ENCODE measurements at regions not wholly inside any gene's neighbourhood (a gene's known extent, or its start where the extent isn't known, plus 50 kb on each side); places are given as distances from the start of the nearest gene placed in this dataset.

DNA sequence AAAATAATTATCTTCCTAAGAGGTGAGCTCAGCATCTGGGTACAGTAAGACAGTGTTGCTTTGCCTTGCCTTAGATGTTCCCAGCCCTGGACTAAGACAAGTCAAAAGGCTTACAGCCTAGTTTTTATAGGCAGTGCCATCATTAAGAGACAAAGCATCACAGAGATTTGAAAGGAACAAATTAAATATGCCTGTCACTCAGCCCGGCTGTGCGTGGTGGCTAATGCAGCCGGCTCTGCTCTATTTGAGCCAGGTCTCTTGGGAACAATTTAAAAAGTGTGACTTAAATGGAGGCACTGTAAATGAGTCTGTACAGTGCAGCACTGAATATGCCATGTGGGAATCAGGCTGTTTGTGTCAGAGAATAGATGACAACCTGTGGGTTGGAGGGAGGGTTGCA, 1687.4 kb upstream of the FLRT2 start:
- no peaks in the 10 kb centered on the region for H3K36me3 ChIP-seq (ENCODE audit: control insufficient read depth in 1 of 2, insufficient read depth in 2 of 2, low read length in 2 of 2)
- no peaks in the 10 kb centered on the region for H3K4me1 ChIP-seq (ENCODE audit: control insufficient read depth in 1 of 2, insufficient read depth in 2 of 2, low read length in 2 of 2)
- H3K9me3 ChIP-seq (ENCODE audit: control insufficient read depth in 1 of 2, low read length in 2 of 2): no peaks in the 10 kb centered on the region
- H3K27me3 ChIP-seq (ENCODE audit: low read depth, low read length): no peaks in the 10 kb centered on the region
- H3K4me3 ChIP-seq (ENCODE audit: low read depth in 1 of 2, low read length in 2 of 2): no peak overlapping the region
- H3K27ac ChIP-seq (ENCODE audit: low read length): no peak overlapping the region

DNA sequence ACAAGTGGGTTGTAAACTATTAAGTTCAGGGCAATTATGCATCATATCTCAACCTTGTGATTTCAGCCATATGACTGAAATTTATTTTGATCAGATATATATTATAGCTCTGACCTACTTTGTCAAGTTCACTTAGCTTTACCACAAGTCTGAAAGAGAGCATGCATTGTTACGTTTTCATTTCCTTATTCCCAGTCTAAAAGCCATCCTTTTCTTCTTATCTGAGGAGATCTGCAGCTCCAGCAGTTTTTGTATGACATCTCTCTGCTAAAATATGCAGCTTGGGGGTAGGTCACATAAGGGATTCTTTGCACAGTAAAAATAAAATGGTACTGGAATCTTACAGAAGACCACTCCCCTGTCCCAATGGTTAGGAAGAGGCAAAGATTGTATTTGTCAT, 1682.8 kb upstream of the FLRT2 start:
- Histone ChIP-seq H3K27ac (ENCODE audit: low read length) (no peak overlapping the region), H3K27me3 (ENCODE audit: low read depth, low read length) (no peaks in the 10 kb centered on the region), H3K4me3 (ENCODE audit: low read depth in 1 of 2, low read length in 2 of 2) (no peak overlapping the region), H3K9me3 (ENCODE audit: control insufficient read depth in 1 of 2, low read length in 2 of 2) (no peaks in the 10 kb centered on the region), H3K4me1 (ENCODE audit: control insufficient read depth in 1 of 2, insufficient read depth in 2 of 2, low read length in 2 of 2) (no peaks in the 10 kb centered on the region), H3K36me3 (ENCODE audit: control insufficient read depth in 1 of 2, insufficient read depth in 2 of 2, low read length in 2 of 2) (no peaks in the 10 kb centered on the region)

DNA sequence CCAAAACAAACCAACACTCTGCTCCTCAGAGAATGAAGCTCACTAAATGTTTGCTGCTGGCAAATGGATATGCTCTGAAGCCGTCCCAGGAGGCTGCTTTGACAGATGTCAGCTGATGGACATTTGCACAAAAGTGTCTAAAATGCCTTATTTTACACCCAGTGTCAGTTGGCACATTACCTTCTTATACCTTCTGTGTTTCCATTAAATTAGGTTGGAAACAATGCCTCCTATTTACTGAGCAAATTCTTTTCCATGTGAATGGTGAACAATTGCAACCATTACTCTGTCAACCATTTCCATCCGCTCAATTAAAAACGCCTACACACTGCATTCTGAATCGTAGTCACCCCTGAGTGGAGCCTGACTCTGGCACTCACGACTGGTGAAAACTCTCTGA, 1679.9 kb upstream of the FLRT2 start:
- no peaks in the 10 kb centered on the region for H3K36me3 ChIP-seq (ENCODE audit: control insufficient read depth in 1 of 2, insufficient read depth in 2 of 2, low read length in 2 of 2)
- H3K9me3 ChIP-seq (ENCODE audit: control insufficient read depth in 1 of 2, low read length in 2 of 2): no peaks in the 10 kb centered on the region
- no peak overlapping the region for H3K4me3 ChIP-seq (ENCODE audit: low read depth in 1 of 2, low read length in 2 of 2)
- H3K27ac ChIP-seq (ENCODE audit: low read length): no peak overlapping the region
- no peaks in the 10 kb centered on the region for H3K27me3 ChIP-seq (ENCODE audit: low read depth, low read length)
- no peaks in the 10 kb centered on the region for H3K4me1 ChIP-seq (ENCODE audit: control insufficient read depth in 1 of 2, insufficient read depth in 2 of 2, low read length in 2 of 2)

DNA sequence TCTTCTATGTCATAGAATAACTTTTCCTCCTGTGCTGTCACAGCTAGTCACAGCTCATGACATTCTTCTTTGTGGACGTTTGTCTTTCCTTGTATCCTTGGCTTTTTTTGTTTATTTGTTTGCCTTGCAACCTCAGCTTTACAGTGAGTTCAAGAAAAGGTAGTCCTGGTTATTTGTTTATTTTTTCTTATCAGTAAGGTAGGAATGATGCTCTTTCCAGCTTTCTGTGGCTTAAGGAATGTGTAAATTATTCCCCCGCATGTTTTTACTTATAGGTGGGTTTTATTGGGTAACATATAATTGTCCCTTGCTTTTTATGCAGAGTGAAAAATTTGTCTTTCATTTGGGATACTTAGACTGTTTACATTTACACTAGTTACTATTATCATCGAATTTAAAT, 1673.6 kb upstream of the FLRT2 start:
- Histone ChIP-seq H3K27me3 (ENCODE audit: low read depth, low read length) (no peaks in the 10 kb centered on the region), H3K9me3 (ENCODE audit: control insufficient read depth in 1 of 2, low read length in 2 of 2) (no peaks in the 10 kb centered on the region), H3K4me1 (ENCODE audit: control insufficient read depth in 1 of 2, insufficient read depth in 2 of 2, low read length in 2 of 2) (no peaks in the 10 kb centered on the region), H3K4me3 (ENCODE audit: low read depth in 1 of 2, low read length in 2 of 2) (no peak overlapping the region), H3K27ac (ENCODE audit: low read length) (no peak overlapping the region), H3K36me3 (ENCODE audit: control insufficient read depth in 1 of 2, insufficient read depth in 2 of 2, low read length in 2 of 2) (no peaks in the 10 kb centered on the region)

DNA sequence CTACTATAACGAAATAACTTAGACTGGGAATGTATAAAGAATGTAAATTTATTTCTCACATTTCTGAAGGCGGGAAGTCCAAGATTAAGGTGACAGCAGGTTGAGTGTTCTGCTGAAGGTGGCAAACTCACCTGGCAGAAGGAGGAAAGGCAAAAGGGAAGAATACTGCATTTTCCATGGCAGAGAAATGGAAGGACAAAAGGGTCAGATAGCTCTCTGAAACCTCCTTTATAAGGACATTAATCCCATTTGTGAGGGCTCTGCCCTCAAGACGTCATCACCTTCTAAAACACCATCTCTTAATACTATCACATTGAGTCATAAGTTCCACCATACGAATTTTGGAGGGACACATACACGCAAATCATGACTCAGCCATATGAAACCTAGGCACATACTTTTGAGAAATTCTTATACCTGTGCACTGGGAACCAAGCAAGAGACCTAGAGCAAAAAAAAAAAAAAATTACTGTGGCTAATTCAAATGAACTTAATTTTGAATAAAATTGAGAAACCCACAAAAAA, 1669.3 kb upstream of the FLRT2 start:
- no peak overlapping the region for H3K4me3 ChIP-seq (ENCODE audit: low read depth in 1 of 2, low read length in 2 of 2)
- no peaks in the 10 kb centered on the region for H3K36me3 ChIP-seq (ENCODE audit: control insufficient read depth in 1 of 2, insufficient read depth in 2 of 2, low read length in 2 of 2)
- no peaks in the 10 kb centered on the region for H3K4me1 ChIP-seq (ENCODE audit: control insufficient read depth in 1 of 2, insufficient read depth in 2 of 2, low read length in 2 of 2)
- no peak overlapping the region for H3K27ac ChIP-seq (ENCODE audit: low read length)
- H3K9me3 ChIP-seq (ENCODE audit: control insufficient read depth in 1 of 2, low read length in 2 of 2): no peaks in the 10 kb centered on the region
- H3K27me3 ChIP-seq (ENCODE audit: low read depth, low read length): no peaks in the 10 kb centered on the region

DNA sequence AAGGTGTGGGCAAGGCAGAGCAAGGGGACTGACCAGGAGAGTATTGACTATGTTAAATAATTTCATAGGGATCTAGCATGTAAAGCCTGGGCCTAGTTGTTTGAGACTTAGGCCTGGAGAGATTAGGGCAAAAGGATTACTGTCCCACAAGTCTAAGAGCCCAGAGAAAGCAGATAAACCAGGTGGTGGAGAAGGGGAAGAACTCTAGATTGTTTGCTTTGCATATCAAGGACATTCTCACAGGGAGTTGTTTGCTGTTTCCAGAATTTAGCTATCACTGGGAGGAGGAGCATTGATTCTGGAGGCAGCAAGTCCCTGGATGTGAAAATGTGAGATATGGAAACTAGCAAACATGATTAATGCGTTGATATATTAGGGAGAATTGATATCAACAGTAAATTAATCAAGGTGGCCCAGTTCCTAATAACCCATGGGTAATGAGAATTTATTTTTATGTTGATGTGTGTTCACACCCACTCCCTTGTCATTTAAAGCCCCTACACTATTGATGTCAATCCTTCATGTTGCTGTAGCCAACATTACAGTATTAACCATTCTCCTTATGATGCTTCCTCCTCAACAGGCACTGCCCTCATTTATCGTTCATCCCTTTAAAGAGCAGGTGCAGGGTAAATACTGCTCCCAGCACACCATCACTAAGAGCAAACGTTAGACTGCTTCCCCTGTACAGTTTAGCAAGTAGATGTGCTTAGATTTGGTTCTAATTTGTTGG, 1666.7 kb upstream of the FLRT2 start:
- Histone ChIP-seq H3K4me1 (ENCODE audit: control insufficient read depth in 1 of 2, insufficient read depth in 2 of 2, low read length in 2 of 2) (peaks cover 0 to 5% of the 10 kb centered on the region in 2 donors), H3K27ac (ENCODE audit: low read length) (no peak overlapping the region), H3K36me3 (ENCODE audit: control insufficient read depth in 1 of 2, insufficient read depth in 2 of 2, low read length in 2 of 2) (no peaks in the 10 kb centered on the region), H3K4me3 (ENCODE audit: low read depth in 1 of 2, low read length in 2 of 2) (no peak overlapping the region), H3K27me3 (ENCODE audit: low read depth, low read length) (no peaks in the 10 kb centered on the region), H3K9me3 (ENCODE audit: control insufficient read depth in 1 of 2, low read length in 2 of 2) (no peaks in the 10 kb centered on the region)

DNA sequence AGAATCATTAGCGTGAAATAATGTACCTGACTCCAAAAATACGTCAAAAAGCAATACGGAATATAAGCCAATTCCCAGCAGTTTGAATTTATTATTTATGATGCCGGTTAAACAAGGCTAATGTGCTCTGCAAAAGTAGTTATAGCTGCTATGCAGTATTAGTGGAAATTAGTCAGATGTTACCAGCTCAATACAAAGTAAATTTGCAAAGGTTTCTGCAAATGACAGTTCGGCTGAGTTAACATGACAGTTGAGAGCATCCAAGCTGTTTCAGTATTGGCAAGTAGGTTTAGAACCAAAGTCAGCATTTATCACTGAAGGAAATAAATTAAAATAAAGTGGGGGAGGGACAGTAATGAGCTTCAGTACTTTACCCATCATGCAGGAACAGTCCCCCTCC, 1665.8 kb upstream of the FLRT2 start:
- H3K36me3 ChIP-seq (ENCODE audit: control insufficient read depth in 1 of 2, insufficient read depth in 2 of 2, low read length in 2 of 2): no peaks in the 10 kb centered on the region
- H3K27ac ChIP-seq (ENCODE audit: low read length): no peak overlapping the region
- peaks cover 0 to 5% of the 10 kb centered on the region in 2 donors for H3K4me1 ChIP-seq (ENCODE audit: control insufficient read depth in 1 of 2, insufficient read depth in 2 of 2, low read length in 2 of 2)
- H3K9me3 ChIP-seq (ENCODE audit: control insufficient read depth in 1 of 2, low read length in 2 of 2): no peaks in the 10 kb centered on the region
- H3K4me3 ChIP-seq (ENCODE audit: low read depth in 1 of 2, low read length in 2 of 2): no peak overlapping the region
- H3K27me3 ChIP-seq (ENCODE audit: low read depth, low read length): no peaks in the 10 kb centered on the region

DNA sequence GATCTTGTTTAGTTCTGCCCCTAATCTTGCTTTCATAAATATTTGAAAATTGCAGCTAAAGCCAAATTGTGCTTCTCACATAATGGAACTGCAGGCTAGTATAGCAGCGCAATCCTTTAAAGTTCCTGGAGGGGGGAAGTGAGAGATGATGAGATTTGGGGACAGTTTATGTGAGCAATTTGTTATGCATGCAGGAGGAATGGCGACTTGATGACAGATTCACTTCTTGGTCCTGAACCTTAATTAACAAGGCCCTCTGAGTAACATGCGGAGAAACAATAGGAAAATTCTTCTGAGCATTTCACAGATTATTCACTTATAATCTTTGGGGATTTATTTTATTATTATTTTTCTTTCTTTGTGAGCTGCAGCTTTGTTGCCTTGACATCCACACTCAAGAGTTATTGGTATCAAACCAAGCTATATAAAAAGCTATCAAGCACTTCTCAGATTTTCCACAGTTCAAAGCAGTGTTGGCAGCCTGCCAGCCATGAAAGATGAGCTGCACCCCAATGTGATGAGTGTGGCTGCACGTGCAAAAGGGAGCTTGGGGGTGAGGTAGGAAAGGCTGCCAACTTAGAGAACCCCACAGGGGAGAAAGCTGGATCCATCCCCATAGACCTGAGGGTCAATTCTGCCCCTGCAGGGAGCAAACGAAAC, 1662.2 kb upstream of the FLRT2 start:
- Histone ChIP-seq H3K36me3 (ENCODE audit: control insufficient read depth in 1 of 2, insufficient read depth in 2 of 2, low read length in 2 of 2) (no peaks in the 10 kb centered on the region), H3K27ac (ENCODE audit: low read length) (no peak overlapping the region), H3K4me3 (ENCODE audit: low read depth in 1 of 2, low read length in 2 of 2) (no peak overlapping the region), H3K4me1 (ENCODE audit: control insufficient read depth in 1 of 2, insufficient read depth in 2 of 2, low read length in 2 of 2) (peaks cover 0 to 5% of the 10 kb centered on the region in 2 donors), H3K9me3 (ENCODE audit: control insufficient read depth in 1 of 2, low read length in 2 of 2) (no peaks in the 10 kb centered on the region), H3K27me3 (ENCODE audit: low read depth, low read length) (no peaks in the 10 kb centered on the region)

DNA sequence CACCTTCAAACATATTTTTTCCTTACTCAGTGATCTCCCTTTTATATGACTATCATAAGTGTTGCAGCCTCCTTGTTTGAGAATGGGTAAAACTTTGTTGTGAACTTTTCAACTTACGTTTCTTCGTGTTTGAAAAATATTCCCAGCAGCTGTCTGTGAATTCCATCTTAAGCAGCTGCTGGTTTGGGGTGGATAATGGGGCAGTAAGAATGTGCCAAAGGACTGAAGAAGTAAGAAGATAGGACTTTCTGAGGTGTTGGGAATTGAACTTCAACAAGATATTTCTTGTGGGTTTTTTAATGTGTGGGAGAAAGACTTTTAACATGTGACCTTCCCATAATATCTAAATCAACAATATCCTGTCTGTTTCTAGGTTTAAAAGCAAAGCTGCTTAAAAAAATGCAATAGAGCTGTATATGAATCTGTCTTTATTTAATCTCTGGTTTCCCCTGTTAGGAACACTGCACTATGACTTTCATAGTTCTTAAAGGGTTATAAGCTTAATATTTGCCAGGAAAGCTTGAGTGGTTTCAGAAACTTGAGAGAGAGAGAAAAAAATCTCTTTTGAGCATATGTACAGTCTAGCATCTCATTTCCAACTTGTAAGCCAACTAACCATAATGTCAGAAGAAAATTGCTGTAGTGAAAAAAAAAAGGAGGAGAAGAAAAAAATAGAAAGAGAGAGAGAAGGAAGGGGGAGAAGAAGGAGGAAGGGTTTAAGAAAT, 1659.2 kb upstream of the FLRT2 start:
- Histone ChIP-seq H3K9me3 (ENCODE audit: control insufficient read depth in 1 of 2, low read length in 2 of 2) (no peaks in the 10 kb centered on the region), H3K36me3 (ENCODE audit: control insufficient read depth in 1 of 2, insufficient read depth in 2 of 2, low read length in 2 of 2) (no peaks in the 10 kb centered on the region), H3K4me1 (ENCODE audit: control insufficient read depth in 1 of 2, insufficient read depth in 2 of 2, low read length in 2 of 2) (peaks cover 0 to 5% of the 10 kb centered on the region in 2 donors), H3K27ac (ENCODE audit: low read length) (no peak overlapping the region), H3K27me3 (ENCODE audit: low read depth, low read length) (no peaks in the 10 kb centered on the region), H3K4me3 (ENCODE audit: low read depth in 1 of 2, low read length in 2 of 2) (no peak overlapping the region)

DNA sequence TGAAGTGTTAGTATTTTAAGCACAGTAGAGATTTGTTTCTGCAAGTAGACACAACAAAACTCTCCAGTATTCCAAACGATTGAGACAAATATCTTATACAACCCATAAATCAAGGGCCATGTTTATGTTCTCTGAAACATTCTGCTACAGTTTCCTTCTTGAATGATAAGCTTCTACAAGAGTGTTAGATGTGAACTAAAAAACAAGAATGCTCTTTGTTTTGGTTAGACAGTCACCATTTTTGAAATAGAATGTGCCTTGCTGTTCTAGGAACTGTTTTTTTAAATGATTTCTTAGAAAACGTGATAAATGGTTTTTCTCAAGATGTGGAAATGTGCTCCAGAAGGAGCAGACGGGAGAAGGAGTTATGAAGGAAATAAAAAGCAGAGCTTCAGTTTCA, 1656.3 kb upstream of the FLRT2 start:
- H3K4me3 ChIP-seq (ENCODE audit: low read depth in 1 of 2, low read length in 2 of 2): no peak overlapping the region
- no peaks in the 10 kb centered on the region for H3K4me1 ChIP-seq (ENCODE audit: control insufficient read depth in 1 of 2, insufficient read depth in 2 of 2, low read length in 2 of 2)
- H3K9me3 ChIP-seq (ENCODE audit: control insufficient read depth in 1 of 2, low read length in 2 of 2): no peaks in the 10 kb centered on the region
- no peaks in the 10 kb centered on the region for H3K36me3 ChIP-seq (ENCODE audit: control insufficient read depth in 1 of 2, insufficient read depth in 2 of 2, low read length in 2 of 2)
- H3K27ac ChIP-seq (ENCODE audit: low read length): no peak overlapping the region
- no peaks in the 10 kb centered on the region for H3K27me3 ChIP-seq (ENCODE audit: low read depth, low read length)

DNA sequence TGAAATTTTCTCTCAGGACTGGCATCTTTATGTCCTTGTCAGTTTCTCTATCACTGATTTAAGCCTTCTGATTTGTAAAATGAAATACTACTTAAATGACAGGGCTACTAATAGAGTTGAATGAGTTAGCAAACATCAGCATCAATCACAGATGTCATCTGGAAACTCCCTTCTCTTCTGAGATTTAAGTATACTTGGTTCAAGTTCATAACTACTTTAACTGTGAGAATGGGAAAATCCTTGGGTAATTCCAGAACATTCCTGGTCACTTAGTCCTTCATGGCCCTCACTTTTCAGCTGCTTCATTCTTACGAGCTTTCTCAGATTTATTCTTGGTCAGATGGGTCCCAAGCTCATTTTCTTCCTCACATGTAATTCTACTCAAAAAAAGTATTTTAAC, 1655.3 kb upstream of the FLRT2 start:
- Histone ChIP-seq H3K27ac (ENCODE audit: low read length) (no peak overlapping the region), H3K4me3 (ENCODE audit: low read depth in 1 of 2, low read length in 2 of 2) (no peak overlapping the region), H3K9me3 (ENCODE audit: control insufficient read depth in 1 of 2, low read length in 2 of 2) (no peaks in the 10 kb centered on the region), H3K36me3 (ENCODE audit: control insufficient read depth in 1 of 2, insufficient read depth in 2 of 2, low read length in 2 of 2) (no peaks in the 10 kb centered on the region), H3K4me1 (ENCODE audit: control insufficient read depth in 1 of 2, insufficient read depth in 2 of 2, low read length in 2 of 2) (no peaks in the 10 kb centered on the region), H3K27me3 (ENCODE audit: low read depth, low read length) (no peaks in the 10 kb centered on the region)
